ENCODE measurements at regions not wholly inside any gene's neighbourhood (a gene's known extent, or its start where the extent isn't known, plus 50 kb on each side); places are given as distances from the start of the nearest gene placed in this dataset.

- WGBS, result 56% methylated on average over 2 of the region's 2 CpGs
- Histone ChIP-seq H3K36me3 (ENCODE audit: control insufficient read depth in 4 of 4, insufficient read depth in 3 of 4, low read depth in 1 of 4, low read length in 3 of 4) (no peaks in the 10 kb centered on the region), H3K4me3 (ENCODE audit: low read depth in 1 of 3, low read length in 3 of 3) (no peak overlapping the region), H3K9ac (ENCODE audit: low read depth in 1 of 2, low read length in 2 of 2) (no peak overlapping the region), H3K27ac (ENCODE audit: low read depth in 1 of 2, low read length in 2 of 2) (no peak overlapping the region), H3K27me3 (ENCODE audit: control insufficient read depth in 4 of 4, insufficient read depth in 4 of 4, low read length in 3 of 4) (no peaks in the 10 kb centered on the region), H3K9me3 (ENCODE audit: control insufficient read depth in 4 of 4, low read length in 3 of 4) (no peaks in the 10 kb centered on the region), H3K4me1 (ENCODE audit: control insufficient read depth in 4 of 4, insufficient read depth in 4 of 4, low read length in 3 of 4) (no peaks in the 10 kb centered on the region)
- TF ChIP-seq CTCF (IDR thresholded peaks at IDR 0.05; ENCODE audit: low read depth, low read length, missing input control) (no peak), FOXA2 (IDR thresholded peaks at IDR 0.05) (no peak), SP1 (IDR thresholded peaks at IDR 0.05) (no peak), ATF3 (IDR thresholded peaks at IDR 0.05) (no peak), JUND (IDR thresholded peaks at IDR 0.05) (no peak), EGR1 (IDR thresholded peaks at IDR 0.05; ENCODE audit: low read depth in 2 of 2) (no peak), RAD21 (IDR thresholded peaks at IDR 0.05) (no peak), FOXA1 (IDR thresholded peaks at IDR 0.05) (no peak), GABPA (IDR thresholded peaks at IDR 0.05 in 1 of 2, conservative IDR thresholded peaks at IDR 0.05 in 1 of 2) (no peak), TAF1 (conservative IDR thresholded peaks at IDR 0.05) (no peak), HNF4A (conservative IDR thresholded peaks at IDR 0.05) (no peak), MAX (IDR thresholded peaks at IDR 0.05) (no peak), RXRA (IDR thresholded peaks at IDR 0.05) (no peak), ZBTB33 (IDR thresholded peaks at IDR 0.05) (no peak), REST (IDR thresholded peaks at IDR 0.05) (no peak)
- no peak for DNase-seq (ENCODE audit: low spot score)
Observed at GRCh38 chr2:14975381-14975780, 342.9 kb downstream of the LRATD1 start.

GRCh38 chr2:14977021-14977420, 344.5 kb downstream of the LRATD1 start:
- WGBS, result 26% methylated on average over 1 of the region's 1 CpG
- H3K36me3 ChIP-seq (ENCODE audit: control insufficient read depth in 4 of 4, insufficient read depth in 3 of 4, low read depth in 1 of 4, low read length in 3 of 4), result no peaks in the 10 kb centered on the region
- TF ChIP-seq RAD21 (IDR thresholded peaks at IDR 0.05) (no peak), EGR1 (IDR thresholded peaks at IDR 0.05; ENCODE audit: low read depth in 2 of 2) (no peak), HNF4A (conservative IDR thresholded peaks at IDR 0.05) (no peak), TAF1 (conservative IDR thresholded peaks at IDR 0.05) (no peak), FOXA1 (IDR thresholded peaks at IDR 0.05) (no peak), RXRA (IDR thresholded peaks at IDR 0.05) (no peak), SP1 (IDR thresholded peaks at IDR 0.05) (no peak), NR2F2 (IDR thresholded peaks at IDR 0.05) (no peak), HNF4G (IDR thresholded peaks at IDR 0.05) (no peak), CTCF (IDR thresholded peaks at IDR 0.05; ENCODE audit: low read depth, low read length, missing input control) (no peak), JUND (IDR thresholded peaks at IDR 0.05) (no peak), FOXA2 (IDR thresholded peaks at IDR 0.05) (no peak), GABPA (IDR thresholded peaks at IDR 0.05 in 1 of 2, conservative IDR thresholded peaks at IDR 0.05 in 1 of 2) (no peak), REST (IDR thresholded peaks at IDR 0.05) (no peak), YY1 (IDR thresholded peaks at IDR 0.05) (no peak)

More at GRCh38 chr2:14977021-14977420, 344.5 kb downstream of the LRATD1 start:
- no peaks in the 10 kb centered on the region for H3K27me3 ChIP-seq (ENCODE audit: control insufficient read depth in 4 of 4, insufficient read depth in 4 of 4, low read length in 3 of 4)
- H3K4me3 ChIP-seq (ENCODE audit: low read depth in 1 of 3, low read length in 3 of 3), result no peak overlapping the region
- no peaks in the 10 kb centered on the region for H3K9me3 ChIP-seq (ENCODE audit: control insufficient read depth in 4 of 4, low read length in 3 of 4)
- no peak for DNase-seq (ENCODE audit: low spot score)
- H3K4me1 ChIP-seq (ENCODE audit: control insufficient read depth in 4 of 4, insufficient read depth in 4 of 4, low read length in 3 of 4), result no peaks in the 10 kb centered on the region
- no peak overlapping the region for H3K9ac ChIP-seq (ENCODE audit: low read depth in 1 of 2, low read length in 2 of 2)
- no peak overlapping the region for H3K27ac ChIP-seq (ENCODE audit: low read depth in 1 of 2, low read length in 2 of 2)

Data from liver (tissue), 8 donors.